Gastrocnemius medialis (tissue), 4 donors: ENCODE measurements at regions not wholly inside any gene's neighbourhood (a gene's known extent, or its start where the extent isn't known, plus 50 kb on each side); places are given as distances from the start of the nearest gene placed in this dataset.

Experiments used
- POLR2A ChIP-seq, 2 donors: fragments of 450-650 bp; IDR thresholded peaks; one replicate each; pipeline ENCODE4 v1.6.1; 2017; ENCODE audit warnings: antibody characterized with exemption in 2 of 2, mild to moderate bottlenecking in 2 of 2, moderate library complexity in 2 of 2
- TF ChIP-seq, protein P1 (sequence below), 5 experiments: fragments of 450-650 bp in 3 of 5; fragments of 200-600 bp in 2 of 5; sonication (generic) in 2 of 5; IDR thresholded peaks in 4 of 5; conservative IDR thresholded peaks in 1 of 5; 1 replicate in 4 of 5; 2 replicates in 1 of 5; pipeline ENCODE4 v1.5.1; 2016 to 2019; ENCODE audit warnings: antibody characterized with exemption in 5 of 5, mild to moderate bottlenecking in 3 of 5, moderate library complexity in 3 of 5

DNA sequence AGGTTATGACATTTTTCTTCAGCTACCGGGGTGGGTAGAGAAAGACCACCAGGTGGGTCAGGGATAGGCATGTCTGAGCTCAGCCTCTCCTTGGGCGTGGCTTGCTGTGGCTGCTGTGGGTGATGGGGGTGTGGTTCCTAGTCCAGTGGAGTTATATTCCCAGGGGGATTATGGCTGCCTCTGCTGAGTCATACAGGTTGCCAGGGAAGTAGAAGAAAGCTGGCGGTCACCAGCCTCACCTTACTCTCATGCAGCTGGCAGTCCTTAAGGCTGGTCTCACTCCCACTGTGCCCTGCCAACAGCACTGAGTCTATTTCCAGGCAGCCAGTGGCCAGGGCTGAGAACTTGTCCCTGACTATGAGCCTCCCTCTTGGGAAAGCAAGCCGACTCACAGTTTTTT, 130.0 kb downstream of the SCP2D1 start:
- TF ChIP-seq, protein P1, sequence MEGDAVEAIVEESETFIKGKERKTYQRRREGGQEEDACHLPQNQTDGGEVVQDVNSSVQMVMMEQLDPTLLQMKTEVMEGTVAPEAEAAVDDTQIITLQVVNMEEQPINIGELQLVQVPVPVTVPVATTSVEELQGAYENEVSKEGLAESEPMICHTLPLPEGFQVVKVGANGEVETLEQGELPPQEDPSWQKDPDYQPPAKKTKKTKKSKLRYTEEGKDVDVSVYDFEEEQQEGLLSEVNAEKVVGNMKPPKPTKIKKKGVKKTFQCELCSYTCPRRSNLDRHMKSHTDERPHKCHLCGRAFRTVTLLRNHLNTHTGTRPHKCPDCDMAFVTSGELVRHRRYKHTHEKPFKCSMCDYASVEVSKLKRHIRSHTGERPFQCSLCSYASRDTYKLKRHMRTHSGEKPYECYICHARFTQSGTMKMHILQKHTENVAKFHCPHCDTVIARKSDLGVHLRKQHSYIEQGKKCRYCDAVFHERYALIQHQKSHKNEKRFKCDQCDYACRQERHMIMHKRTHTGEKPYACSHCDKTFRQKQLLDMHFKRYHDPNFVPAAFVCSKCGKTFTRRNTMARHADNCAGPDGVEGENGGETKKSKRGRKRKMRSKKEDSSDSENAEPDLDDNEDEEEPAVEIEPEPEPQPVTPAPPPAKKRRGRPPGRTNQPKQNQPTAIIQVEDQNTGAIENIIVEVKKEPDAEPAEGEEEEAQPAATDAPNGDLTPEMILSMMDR (IDR thresholded peaks at IDR 0.05 in 4 of 5, conservative IDR thresholded peaks at IDR 0.05 in 1 of 5), result no peak
- TF ChIP-seq POLR2A (IDR thresholded peaks at IDR 0.05), result no peak
